ENCODE measurements at regions not wholly inside any gene's neighbourhood (a gene's known extent, or its start where the extent isn't known, plus 50 kb on each side); places are given as distances from the start of the nearest gene placed in this dataset.

DNA sequence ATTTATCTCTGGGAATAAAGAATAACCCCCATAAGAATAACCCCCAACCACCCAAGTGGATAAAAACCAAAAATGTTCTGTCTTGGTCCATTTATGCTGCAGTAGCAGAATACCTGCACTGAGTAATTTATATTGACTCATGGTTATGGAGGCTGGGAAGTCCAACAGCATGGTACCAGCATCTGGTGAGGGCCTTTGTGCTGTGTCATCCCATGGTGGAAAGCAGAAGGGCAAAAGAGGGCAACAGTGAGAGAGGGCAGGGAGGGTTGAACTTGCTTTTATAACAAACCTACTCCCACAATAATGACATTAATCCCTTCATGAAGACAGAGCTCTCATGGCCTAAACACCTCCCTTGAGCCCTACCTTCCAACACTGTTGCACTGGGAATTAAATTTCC lies 133.7 kb downstream of the ERMARD start:
- no peak overlapping the region for H2AFZ ChIP-seq (ENCODE audit: low read depth, low read length, severe bottlenecking)

DNA sequence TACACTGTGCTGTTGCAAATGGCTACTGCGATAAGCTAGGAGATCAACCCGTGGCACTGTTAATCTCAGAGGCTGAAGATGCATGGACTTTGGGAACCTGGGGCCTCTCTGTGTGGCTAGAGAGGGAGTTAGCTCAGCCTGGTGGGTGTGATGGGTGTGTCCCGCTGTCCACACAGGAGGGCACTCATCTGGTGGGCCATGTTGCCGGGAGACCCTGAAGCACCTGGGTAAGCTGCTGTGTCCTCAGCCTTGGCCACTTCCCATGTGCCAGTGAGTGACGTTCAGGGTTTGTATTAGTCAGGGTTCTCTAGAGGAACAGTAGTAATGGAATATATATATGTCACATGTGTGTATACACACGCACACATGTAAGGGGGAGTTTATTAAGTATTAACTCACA lies 132.7 kb downstream of the ERMARD start:
- H3K36me3 ChIP-seq (ENCODE audit: low read length), result no peaks in the 10 kb centered on the region
- no peak overlapping the region for H2AFZ ChIP-seq (ENCODE audit: low read depth, low read length, severe bottlenecking)
- H3F3A ChIP-seq (ENCODE audit: insufficient read depth), result no peaks in the 10 kb centered on the region
- H3K9me3 ChIP-seq (ENCODE audit: insufficient read depth, low read length), result no peaks in the 10 kb centered on the region
- H3K79me2 ChIP-seq (ENCODE audit: insufficient read depth, low read length), result no peaks in the 10 kb centered on the region
- H3K27ac ChIP-seq (ENCODE audit: low read depth, low read length), result no peak overlapping the region
- H3K9me2 ChIP-seq (replicated peaks; ENCODE audit: insufficient read depth, low read length), result no peaks in the 10 kb centered on the region
- no peaks in the 10 kb centered on the region for H4K20me1 ChIP-seq (ENCODE audit: low read depth, low read length)
- H3K9ac ChIP-seq (ENCODE audit: low read length), result no peak overlapping the region
- TF ChIP-seq, protein P1, sequence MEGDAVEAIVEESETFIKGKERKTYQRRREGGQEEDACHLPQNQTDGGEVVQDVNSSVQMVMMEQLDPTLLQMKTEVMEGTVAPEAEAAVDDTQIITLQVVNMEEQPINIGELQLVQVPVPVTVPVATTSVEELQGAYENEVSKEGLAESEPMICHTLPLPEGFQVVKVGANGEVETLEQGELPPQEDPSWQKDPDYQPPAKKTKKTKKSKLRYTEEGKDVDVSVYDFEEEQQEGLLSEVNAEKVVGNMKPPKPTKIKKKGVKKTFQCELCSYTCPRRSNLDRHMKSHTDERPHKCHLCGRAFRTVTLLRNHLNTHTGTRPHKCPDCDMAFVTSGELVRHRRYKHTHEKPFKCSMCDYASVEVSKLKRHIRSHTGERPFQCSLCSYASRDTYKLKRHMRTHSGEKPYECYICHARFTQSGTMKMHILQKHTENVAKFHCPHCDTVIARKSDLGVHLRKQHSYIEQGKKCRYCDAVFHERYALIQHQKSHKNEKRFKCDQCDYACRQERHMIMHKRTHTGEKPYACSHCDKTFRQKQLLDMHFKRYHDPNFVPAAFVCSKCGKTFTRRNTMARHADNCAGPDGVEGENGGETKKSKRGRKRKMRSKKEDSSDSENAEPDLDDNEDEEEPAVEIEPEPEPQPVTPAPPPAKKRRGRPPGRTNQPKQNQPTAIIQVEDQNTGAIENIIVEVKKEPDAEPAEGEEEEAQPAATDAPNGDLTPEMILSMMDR (IDR thresholded peaks at IDR 0.05; ENCODE audit: insufficient read depth, low read length, poor library complexity, severe bottlenecking), result no peak
- no peak for TF ChIP-seq EZH2phosphoT487 (conservative IDR thresholded peaks at IDR 0.05; ENCODE audit: low read length)
- no peaks in the 10 kb centered on the region for H3K27me3 ChIP-seq (ENCODE audit: low read length)
- no peak overlapping the region for H3K4me2 ChIP-seq (ENCODE audit: low read depth, low read length, poor library complexity, severe bottlenecking)
- H3K4me3 ChIP-seq (ENCODE audit: insufficient read depth, low read length, poor library complexity, severe bottlenecking), result no peak overlapping the region

More for the DNA sequence above, 133.7 kb downstream of the ERMARD start:
- Histone ChIP-seq H3K79me2 (ENCODE audit: insufficient read depth, low read length) (no peaks in the 10 kb centered on the region), H3K9me2 (replicated peaks; ENCODE audit: insufficient read depth, low read length) (no peaks in the 10 kb centered on the region), H3K9ac (ENCODE audit: low read length) (no peak overlapping the region), H3K4me3 (ENCODE audit: insufficient read depth, low read length, poor library complexity, severe bottlenecking) (no peak overlapping the region), H3K36me3 (ENCODE audit: low read length) (no peaks in the 10 kb centered on the region), H3K27me3 (ENCODE audit: low read length) (no peaks in the 10 kb centered on the region), H3K9me3 (ENCODE audit: insufficient read depth, low read length) (no peaks in the 10 kb centered on the region), H4K20me1 (ENCODE audit: low read depth, low read length) (no peaks in the 10 kb centered on the region), H3F3A (ENCODE audit: insufficient read depth) (no peaks in the 10 kb centered on the region), H3K27ac (ENCODE audit: low read depth, low read length) (no peak overlapping the region), H3K4me2 (ENCODE audit: low read depth, low read length, poor library complexity, severe bottlenecking) (no peak overlapping the region)
- no peak for TF ChIP-seq EZH2phosphoT487 (conservative IDR thresholded peaks at IDR 0.05; ENCODE audit: low read length)
- TF ChIP-seq, protein P1 (IDR thresholded peaks at IDR 0.05; ENCODE audit: insufficient read depth, low read length, poor library complexity, severe bottlenecking), result no peak

DNA sequence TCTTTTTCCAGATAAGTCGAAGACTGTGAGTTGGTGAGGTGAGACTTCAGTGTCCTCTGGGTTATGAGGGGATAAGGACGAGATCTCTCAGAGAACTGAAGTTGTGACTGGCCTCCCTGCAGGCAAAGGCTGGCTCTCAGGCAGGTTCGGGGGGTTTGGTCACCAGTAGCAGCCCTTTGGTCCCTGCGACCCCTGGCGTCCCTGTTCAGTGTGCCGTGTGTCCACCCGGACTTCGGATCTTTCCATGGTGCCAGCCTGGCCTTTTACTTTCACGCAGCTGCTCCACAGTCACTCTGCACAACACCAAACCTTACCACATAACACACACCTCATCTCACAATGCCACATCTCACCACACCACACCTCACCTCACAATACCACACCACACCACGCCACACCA lies 131.9 kb downstream of the ERMARD start:
- Histone ChIP-seq H3K9me2 (replicated peaks; ENCODE audit: insufficient read depth, low read length) (no peaks in the 10 kb centered on the region), H3K9ac (ENCODE audit: low read length) (no peak overlapping the region), H3K27me3 (ENCODE audit: low read length) (no peaks in the 10 kb centered on the region), H3K79me2 (ENCODE audit: insufficient read depth, low read length) (no peaks in the 10 kb centered on the region), H3K4me3 (ENCODE audit: insufficient read depth, low read length, poor library complexity, severe bottlenecking) (no peak overlapping the region), H3K9me3 (ENCODE audit: insufficient read depth, low read length) (no peaks in the 10 kb centered on the region), H3F3A (ENCODE audit: insufficient read depth) (no peaks in the 10 kb centered on the region), H3K36me3 (ENCODE audit: low read length) (no peaks in the 10 kb centered on the region), H3K27ac (ENCODE audit: low read depth, low read length) (no peak overlapping the region), H2AFZ (ENCODE audit: low read depth, low read length, severe bottlenecking) (no peak overlapping the region), H3K4me2 (ENCODE audit: low read depth, low read length, poor library complexity, severe bottlenecking) (no peak overlapping the region), H4K20me1 (ENCODE audit: low read depth, low read length) (no peaks in the 10 kb centered on the region)
- TF ChIP-seq, protein P1 (IDR thresholded peaks at IDR 0.05; ENCODE audit: insufficient read depth, low read length, poor library complexity, severe bottlenecking), result no peak
- TF ChIP-seq EZH2phosphoT487 (conservative IDR thresholded peaks at IDR 0.05; ENCODE audit: low read length), result no peak

Measured in SU-DHL-6 (cell line).